ENCODE measurements at regions not wholly inside any gene's neighbourhood (a gene's known extent, or its start where the extent isn't known, plus 50 kb on each side); places are given as distances from the start of the nearest gene placed in this dataset.

- DNase-seq (ENCODE audit: insufficient read length, low spot score) (no peak), FAIRE-seq (no peak)
Measured at GRCh38 chr10:78306358-78306757, 272.7 kb downstream of the RPS24 start.

GRCh38 chr10:78307576-78307975 lies 273.9 kb downstream of the RPS24 start:
- no peak for FAIRE-seq
- no peak for DNase-seq (ENCODE audit: insufficient read length, low spot score)

More at GRCh38 chr10:78306358-78306757, 272.7 kb downstream of the RPS24 start:
- TF ChIP-seq CTCF (IDR thresholded peaks at IDR 0.05; ENCODE audit: insufficient read depth, missing control alignments): no peak

GRCh38 chr10:78309536-78310237 lies 276.0 kb downstream of the RPS24 start:
- no peak for FAIRE-seq
- no peak for TF ChIP-seq CTCF (IDR thresholded peaks at IDR 0.05; ENCODE audit: insufficient read depth, missing control alignments)

More at GRCh38 chr10:78307576-78307975, 273.9 kb downstream of the RPS24 start:
- no peak for TF ChIP-seq CTCF (IDR thresholded peaks at IDR 0.05; ENCODE audit: insufficient read depth, missing control alignments)

GRCh38 chr10:78310481-78311080 lies 276.9 kb downstream of the RPS24 start:
- FAIRE-seq (no peak), DNase-seq (ENCODE audit: insufficient read length, low spot score) (no peak)
- TF ChIP-seq CTCF (IDR thresholded peaks at IDR 0.05; ENCODE audit: insufficient read depth, missing control alignments): no peak

More at GRCh38 chr10:78309536-78310237, 276.0 kb downstream of the RPS24 start:
- DNase-seq (ENCODE audit: insufficient read length, low spot score): no peak

GRCh38 chr10:78312197-78313047 lies 278.8 kb downstream of the RPS24 start:
- TF ChIP-seq CTCF (IDR thresholded peaks at IDR 0.05; ENCODE audit: insufficient read depth, missing control alignments): no peak
- FAIRE-seq: no peak
- DNase-seq (ENCODE audit: insufficient read length, low spot score): no peak

- no peak for TF ChIP-seq CTCF (IDR thresholded peaks at IDR 0.05; ENCODE audit: insufficient read depth, missing control alignments)
- no peak for DNase-seq (ENCODE audit: insufficient read length, low spot score)
- no peak for FAIRE-seq
Measured at GRCh38 chr10:78313048-78313381, 279.4 kb downstream of the RPS24 start.

All from D721Med (cell line).